MM.1S (cell line): ENCODE measurements at regions not wholly inside any gene's neighbourhood (a gene's known extent, or its start where the extent isn't known, plus 50 kb on each side); places are given as distances from the start of the nearest gene placed in this dataset.
"Not testable (repeated sequence)": the region's sequence is repeated elsewhere in the genome, so short reads cannot be mapped to it uniquely, and the experiment has no call there.

Experiments
- DNase-seq: peaks from one replicate; pipeline ENCODE4 v3.0.0-alpha.2; 2015
- H2AFZ ChIP-seq: fragments of 300-600 bp; sonication (generic); 2 replicates; pipeline ENCODE4 v1.6.0; 2016; ENCODE audit warnings: antibody characterized with exemption, low read length
- H3F3A ChIP-seq: fragments of 300-600 bp; sonication (generic); 2 replicates; pipeline ENCODE4 v1.6.1; 2016; ENCODE audit warnings: mild to moderate bottlenecking, antibody characterized with exemption, low read length, moderate library complexity, mixed read lengths; ENCODE audit not compliant: insufficient read depth
- H3K27ac ChIP-seq: fragments of 300-600 bp; sonication (generic); 2 replicates; pipeline ENCODE4 v1.5.1; 2016; ENCODE audit warnings: mild to moderate bottlenecking, low read length
- H3K27me3 ChIP-seq: fragments of 300-600 bp; sonication (generic); replicated peaks from 2 replicates; pipeline ENCODE4 v1.6.0; 2016; ENCODE audit warnings: low read length; ENCODE audit not compliant: insufficient read depth
- H3K36me3 ChIP-seq: fragments of 300-600 bp; sonication (generic); replicated peaks from 2 replicates; pipeline ENCODE4 v1.6.1; 2016; ENCODE audit warnings: mild to moderate bottlenecking, low read length, mixed read lengths; ENCODE audit not compliant: insufficient read depth
- H3K4me1 ChIP-seq: fragments of 300-600 bp; sonication (generic); 2 replicates; pipeline ENCODE4 v1.6.1; 2016; ENCODE audit warnings: low read length, mixed read lengths
- H3K4me2 ChIP-seq: fragments of 300-600 bp; sonication (generic); 2 replicates; pipeline ENCODE4 v1.6.0; 2016; ENCODE audit warnings: low read depth, low read length
- H3K4me3 ChIP-seq: fragments of 300-600 bp; sonication (generic); 2 replicates; pipeline ENCODE4 v1.5.1; 2016; ENCODE audit warnings: low read length, mixed read lengths
- H3K79me2 ChIP-seq: fragments of 300-600 bp; sonication (generic); 2 replicates; pipeline ENCODE4 v1.6.1; 2016; ENCODE audit warnings: mixed run types, low read length, mixed read lengths
- H3K9ac ChIP-seq: fragments of 300-600 bp; sonication (generic); 2 replicates; pipeline ENCODE4 v1.6.1; 2016; ENCODE audit warnings: low read length, mixed read lengths
- H3K9me2 ChIP-seq: fragments of 300-600 bp; sonication (generic); replicated peaks from 2 replicates; pipeline ENCODE4 v1.6.1; 2016; ENCODE audit warnings: mild to moderate bottlenecking, low read length, mixed read lengths; ENCODE audit not compliant: insufficient read depth
- H3K9me3 ChIP-seq: fragments of 300-600 bp; sonication (generic); replicated peaks from 2 replicates; pipeline ENCODE4 v1.6.1; 2016; ENCODE audit warnings: mild to moderate bottlenecking, low read length, mixed read lengths; ENCODE audit not compliant: insufficient read depth
- H4K20me1 ChIP-seq: fragments of 300-600 bp; sonication (generic); 2 replicates; pipeline ENCODE4 v1.6.1; 2016; ENCODE audit warnings: mild to moderate bottlenecking, low read length, moderate library complexity, mixed read lengths; ENCODE audit not compliant: insufficient read depth
- CTCF ChIP-seq: fragments of 300-600 bp; sonication (generic); IDR thresholded peaks from 2 replicates; pipeline ENCODE4 v1.5.1; 2016; ENCODE audit warnings: antibody characterized with exemption, low read length, mixed read lengths
- EZH2 ChIP-seq: fragments of 300-600 bp; sonication (generic); optimal IDR thresholded peaks from 2 replicates; pipeline ENCODE3; 2017; ENCODE audit warnings: low read depth, mild to moderate bottlenecking, antibody characterized with exemption, low read length, mixed read lengths
- EZH2phosphoT487 ChIP-seq: fragments of 300-600 bp; sonication (generic); IDR thresholded peaks from 2 replicates; pipeline ENCODE4 v1.6.1; 2018; ENCODE audit warnings: antibody characterized with exemption, low read length

GRCh38 chr7:45278763-45279398, 121.3 kb downstream of the RAMP3 start:
- Histone ChIP-seq H3K4me1 (no peaks in the 10 kb centered on the region), H3K79me2 (no peaks in the 10 kb centered on the region), H3K4me3 (no peak overlapping the region), H3K9ac (no peak overlapping the region), H3F3A (no peaks in the 10 kb centered on the region), H2AFZ (no peak overlapping the region), H3K9me3 (no peaks in the 10 kb centered on the region), H3K4me2 (no peak overlapping the region), H4K20me1 (no peaks in the 10 kb centered on the region), H3K36me3 (no peaks in the 10 kb centered on the region), H3K27ac (no peak overlapping the region), H3K27me3 (no peaks in the 10 kb centered on the region), H3K9me2 (no peaks in the 10 kb centered on the region)
- no peak for DNase-seq
- TF ChIP-seq EZH2, result no peak
- no peak for TF ChIP-seq CTCF
- no peak for TF ChIP-seq EZH2phosphoT487

- not testable (repeated sequence) for H4K20me1 ChIP-seq, H3K9ac ChIP-seq, H3K36me3 ChIP-seq
Measured at GRCh38 chr7:45289611-45290010, 132.0 kb downstream of the RAMP3 start.

GRCh38 chr7:45290880-45291279, 133.3 kb downstream of the RAMP3 start:
- Histone ChIP-seq H3K9me2 (no peaks in the 10 kb centered on the region), H3K9me3 (no peaks in the 10 kb centered on the region), H3K4me3 (no peak overlapping the region), H3K79me2 (no peaks in the 10 kb centered on the region), H3F3A (no peaks in the 10 kb centered on the region), H2AFZ (no peak overlapping the region), H3K36me3 (no peaks in the 10 kb centered on the region), H3K4me2 (no peak overlapping the region), H4K20me1 (no peaks in the 10 kb centered on the region), H3K27ac (no peak overlapping the region), H3K9ac (no peak overlapping the region), H3K4me1 (no peaks in the 10 kb centered on the region), H3K27me3 (no peaks in the 10 kb centered on the region)
- no peak for DNase-seq
- no peak for TF ChIP-seq CTCF
- TF ChIP-seq EZH2, result no peak
- TF ChIP-seq EZH2phosphoT487, result no peak

More at GRCh38 chr7:45289611-45290010, 132.0 kb downstream of the RAMP3 start:
- not testable (repeated sequence) for H3K9me3 ChIP-seq, H3F3A ChIP-seq, H2AFZ ChIP-seq, H3K4me3 ChIP-seq, H3K27me3 ChIP-seq, H3K4me2 ChIP-seq, H3K27ac ChIP-seq, H3K9me2 ChIP-seq, DNase-seq, H3K79me2 ChIP-seq, H3K4me1 ChIP-seq

GRCh38 chr7:45292481-45292880, 134.9 kb downstream of the RAMP3 start:
- Histone ChIP-seq H3K4me1 (no peaks in the 10 kb centered on the region), H2AFZ (no peak overlapping the region), H3K36me3 (no peaks in the 10 kb centered on the region), H3K9ac (no peak overlapping the region), H3K27me3 (no peaks in the 10 kb centered on the region), H4K20me1 (no peaks in the 10 kb centered on the region), H3K27ac (no peak overlapping the region), H3K4me2 (no peak overlapping the region), H3K9me2 (no peaks in the 10 kb centered on the region), H3F3A (no peaks in the 10 kb centered on the region), H3K9me3 (no peaks in the 10 kb centered on the region), H3K79me2 (no peaks in the 10 kb centered on the region), H3K4me3 (no peak overlapping the region)
- no peak for TF ChIP-seq EZH2phosphoT487
- no peak for DNase-seq
